Upper lobe of left lung (tissue), 6 donors: ENCODE measurements at regions not wholly inside any gene's neighbourhood (a gene's known extent, or its start where the extent isn't known, plus 50 kb on each side); places are given as distances from the start of the nearest gene placed in this dataset.
"Not testable (repeated sequence)": the region's sequence is repeated elsewhere in the genome, so short reads cannot be mapped to it uniquely, and the experiment has no call there.

Source experiments
- ATAC-seq, 2 donors: fragments of 200-7000 bp; cut with Tn5 transposase; one replicate each; pipeline ENCODE4 v1.9.1; 2022; ENCODE audit warnings: mild to moderate bottlenecking in 2 of 2, moderate library complexity in 2 of 2; ENCODE audit not compliant: low FRiP score in 2 of 2
- DNase-seq, 2 donors: peaks; one replicate each; pipeline ENCODE4 v3.0.0-alpha.2; 2019 to 2020
- H3K27ac ChIP-seq, 4 donors: fragments of 200-600 bp; sonication (generic); one replicate each; pipeline ENCODE4 v1.5.1; 2016 to 2019
- H3K27me3 ChIP-seq, 4 donors: fragments of 200-600 bp; sonication (generic); one replicate each; pipeline ENCODE4 v1.5.1; 2017 to 2019
- H3K36me3 ChIP-seq, 4 donors: fragments of 200-600 bp; sonication (generic); one replicate each; pipeline ENCODE4 v1.5.1; 2016 to 2019
- H3K4me1 ChIP-seq, 4 donors: fragments of 200-600 bp; sonication (generic); one replicate each; pipeline ENCODE4 v1.5.1; 2018 to 2019
- H3K4me3 ChIP-seq, 4 donors: fragments of 200-600 bp; sonication (generic); one replicate each; pipeline ENCODE4 v1.5.1; 2017 to 2019; ENCODE audit warnings: mild to moderate bottlenecking in 2 of 4, moderate library complexity in 1 of 4
- H3K9me3 ChIP-seq, 4 donors: fragments of 200-600 bp; sonication (generic); one replicate each; pipeline ENCODE4 v1.5.1; 2018 to 2019
- CTCF ChIP-seq, 6 experiments: fragments of 450-650 bp in 4 of 6; fragments of 200-600 bp in 2 of 6; sonication (generic) in 2 of 6; IDR thresholded peaks; one replicate each; pipeline ENCODE4 v1.5.1; 2016 to 2019; ENCODE audit warnings: antibody characterized with exemption in 6 of 6
- EP300 ChIP-seq, 4 donors: sonication (generic); formaldehyde crosslinking; IDR thresholded peaks; one replicate each; pipeline ENCODE4 v1.5.1; 2017; ENCODE audit warnings: antibody characterized with exemption in 4 of 4, control low read depth in 2 of 4
- POLR2A ChIP-seq, 4 donors: fragments of 450-650 bp; IDR thresholded peaks; one replicate each; pipeline ENCODE4 v1.5.1; 2016 to 2017; ENCODE audit warnings: antibody characterized with exemption in 4 of 4, mild to moderate bottlenecking in 2 of 4
- POLR2AphosphoS5 ChIP-seq, 2 donors: sonication (generic); formaldehyde crosslinking; IDR thresholded peaks; one replicate each; pipeline ENCODE4 v1.5.1; 2017; ENCODE audit warnings: antibody characterized with exemption in 2 of 2
- WGBS, 2 donors: methylation state at CpG; one replicate each; pipeline ENCODE4 v1.1.5; 2017 to 2018; 5-methylcytosine and 5-hydroxymethylcytosine counted together
- donor health status: DM: no; HTN: no; CAD: no; lungs with moderate emphysema.
- donor health status: DM: no; HTN: yes; CAD: no; lungs with severe emphysema.

GRCh38 chr17:30605523-30605922 lies 128.3 kb downstream of the GOSR1 start:
- no peak overlapping the region for H3K4me3 ChIP-seq
- TF ChIP-seq POLR2A (IDR thresholded peaks at IDR 0.05) (no peak), EP300 (IDR thresholded peaks at IDR 0.05) (no peak), CTCF (IDR thresholded peaks at IDR 0.05) (no peak), POLR2AphosphoS5 (IDR thresholded peaks at IDR 0.05) (no peak)
- no peak overlapping the region for H3K27ac ChIP-seq
- H3K4me1 ChIP-seq, result peaks cover 8 to 17% (median 11%) of the 10 kb centered on the region in 4 donors
- no peak for DNase-seq
- 85 to 91% methylated on average over 4 of the region's 4 CpGs for WGBS, 2 donors
- no peaks in the 10 kb centered on the region for H3K36me3 ChIP-seq
- H3K9me3 ChIP-seq, result no peaks in the 10 kb centered on the region
- H3K27me3 ChIP-seq, result no peaks in the 10 kb centered on the region
- ATAC-seq, result no peak

- TF ChIP-seq POLR2AphosphoS5 (IDR thresholded peaks at IDR 0.05) (no peak), POLR2A (IDR thresholded peaks at IDR 0.05) (no peak), EP300 (IDR thresholded peaks at IDR 0.05) (no peak)
- no peak for DNase-seq
- Histone ChIP-seq H3K36me3 (no peaks in the 10 kb centered on the region), H3K4me3 (no peak overlapping the region), H3K27ac (no peak overlapping the region), H3K4me1 (peaks cover 8 to 17% (median 11%) of the 10 kb centered on the region in 4 donors), H3K27me3 (no peaks in the 10 kb centered on the region), H3K9me3 (no peaks in the 10 kb centered on the region)
- 67 to 82% methylated on average over 1 of the region's 1 CpG for WGBS, 2 donors
- ATAC-seq, result no peak
Measured at GRCh38 chr17:30605027-30605426, 127.8 kb downstream of the GOSR1 start.

- 60 to 88% methylated on average over 1 to 2 of the region's 2 CpGs for WGBS, 2 donors
- not testable (repeated sequence) for H3K9me3 ChIP-seq, ATAC-seq, H3K27me3 ChIP-seq, H3K27ac ChIP-seq, DNase-seq, H3K4me3 ChIP-seq, H3K36me3 ChIP-seq
- H3K4me1 ChIP-seq, result peaks cover 8 to 17% (median 13%) of the 10 kb centered on the region in 4 donors
Measured at GRCh38 chr17:30602396-30602795, 125.2 kb downstream of the GOSR1 start.

GRCh38 chr17:30601984-30602383 lies 124.8 kb downstream of the GOSR1 start:
- not testable (repeated sequence) for DNase-seq, H3K27me3 ChIP-seq, H3K36me3 ChIP-seq, ATAC-seq, H3K27ac ChIP-seq, H3K9me3 ChIP-seq
- Histone ChIP-seq H3K4me3 (peak overlapping the region in 2 of 4 donors; percentile 10 to 75), H3K4me1 (peaks cover 8 to 17% (median 13%) of the 10 kb centered on the region in 4 donors)
- 33 to 43% methylated on average over 7 of the region's 7 CpGs for WGBS, 2 donors

GRCh38 chr17:30600830-30601494 lies 123.8 kb downstream of the GOSR1 start:
- Histone ChIP-seq H3K9me3 (no peaks in the 10 kb centered on the region), H3K36me3 (no peaks in the 10 kb centered on the region), H3K27ac (peak overlapping the region; percentile 94 to 98 (median 96)), H3K4me1 (peaks cover 8 to 17% (median 13%) of the 10 kb centered on the region in 4 donors), H3K4me3 (peak overlapping the region; percentile 68 to 75 (median 72)), H3K27me3 (no peaks in the 10 kb centered on the region)
- DNase-seq, result peak in 1 of 2 donors; percentile 42
- WGBS, 2 donors, result 0 to 1% methylated on average over 6 to 37 of the region's 49 CpGs
- peak; percentile 35 to 51 for ATAC-seq
- TF ChIP-seq EP300 (IDR thresholded peaks at IDR 0.05) (no peak), POLR2A (IDR thresholded peaks at IDR 0.05) (peak in 1 of 4 donors; percentile 11)

- H3K36me3 ChIP-seq, result no peaks in the 10 kb centered on the region
- H3K27me3 ChIP-seq, result no peaks in the 10 kb centered on the region
- peak overlapping the region; percentile 94 to 98 (median 96) for H3K27ac ChIP-seq
- H3K4me3 ChIP-seq, result peak overlapping the region; percentile 68 to 75 (median 72)
- WGBS, 2 donors, result 0% methylated on average over 12 to 25 of the region's 78 CpGs
- peak; percentile 90 to 97 for DNase-seq
- peaks cover 7 to 16% (median 11%) of the 10 kb centered on the region in 4 donors for H3K4me1 ChIP-seq
- TF ChIP-seq POLR2A (IDR thresholded peaks at IDR 0.05) (peak in 3 of 4 donors; percentile 82 to 93 (median 90)), POLR2AphosphoS5 (IDR thresholded peaks at IDR 0.05) (peak; percentile 86), CTCF (IDR thresholded peaks at IDR 0.05) (peak; percentile 22 to 83 (median 76)), EP300 (IDR thresholded peaks at IDR 0.05) (no peak)
- peak; percentile 98 to 99 for ATAC-seq
- no peaks in the 10 kb centered on the region for H3K9me3 ChIP-seq
Measured at GRCh38 chr17:30600060-30600829, 123.0 kb downstream of the GOSR1 start.
